Suprapubic skin (tissue), 4 donors: ENCODE measurements at regions not wholly inside any gene's neighbourhood (a gene's known extent, or its start where the extent isn't known, plus 50 kb on each side); places are given as distances from the start of the nearest gene placed in this dataset.

ENCODE experiments used
- DNase-seq, 2 donors: peaks; one replicate each; pipeline ENCODE4 v3.0.0-alpha.2; 2019; ENCODE audit warnings: low spot score in 2 of 2
- H3K27ac ChIP-seq: fragments of 200-600 bp; sonication (generic); one replicate; pipeline ENCODE4 v1.5.1; 2019
- H3K27me3 ChIP-seq: fragments of 200-600 bp; sonication (generic); one replicate; pipeline ENCODE4 v1.5.1; 2019
- H3K36me3 ChIP-seq: fragments of 200-600 bp; sonication (generic); one replicate; pipeline ENCODE4 v1.5.1; 2019
- H3K4me1 ChIP-seq: fragments of 200-600 bp; sonication (generic); one replicate; pipeline ENCODE4 v1.5.1; 2019
- H3K4me3 ChIP-seq: fragments of 200-600 bp; sonication (generic); one replicate; pipeline ENCODE4 v1.5.1; 2019; ENCODE audit warnings: mild to moderate bottlenecking
- H3K9me3 ChIP-seq: fragments of 200-600 bp; sonication (generic); one replicate; pipeline ENCODE4 v1.5.1; 2019
- CTCF ChIP-seq, 2 donors: fragments of 200-600 bp in 1 of 2; fragments of 450-650 bp in 1 of 2; sonication (generic) in 1 of 2; IDR thresholded peaks; one replicate each; pipeline ENCODE4 v1.5.1; 2016 to 2019; ENCODE audit warnings: antibody characterized with exemption in 2 of 2, mild to moderate bottlenecking in 1 of 2, moderate library complexity in 1 of 2
- EP300 ChIP-seq: sonication (generic); formaldehyde crosslinking; IDR thresholded peaks from one replicate; pipeline ENCODE4 v1.6.1; 2017; ENCODE audit warnings: antibody characterized with exemption
- POLR2A ChIP-seq, 2 donors: fragments of 450-650 bp; IDR thresholded peaks; one replicate each; pipeline ENCODE4 v1.6.1; 2017; ENCODE audit warnings: antibody characterized with exemption in 2 of 2, mild to moderate bottlenecking in 2 of 2, moderate library complexity in 2 of 2
- POLR2AphosphoS5 ChIP-seq, 3 donors: sonication (generic); formaldehyde crosslinking; IDR thresholded peaks; one replicate each; pipeline ENCODE4 v1.6.1; 2017; ENCODE audit warnings: antibody characterized with exemption in 3 of 3
- WGBS: methylation state at CpG from one replicate; pipeline ENCODE4 v1.1.5; 2018; 5-methylcytosine and 5-hydroxymethylcytosine counted together

DNA sequence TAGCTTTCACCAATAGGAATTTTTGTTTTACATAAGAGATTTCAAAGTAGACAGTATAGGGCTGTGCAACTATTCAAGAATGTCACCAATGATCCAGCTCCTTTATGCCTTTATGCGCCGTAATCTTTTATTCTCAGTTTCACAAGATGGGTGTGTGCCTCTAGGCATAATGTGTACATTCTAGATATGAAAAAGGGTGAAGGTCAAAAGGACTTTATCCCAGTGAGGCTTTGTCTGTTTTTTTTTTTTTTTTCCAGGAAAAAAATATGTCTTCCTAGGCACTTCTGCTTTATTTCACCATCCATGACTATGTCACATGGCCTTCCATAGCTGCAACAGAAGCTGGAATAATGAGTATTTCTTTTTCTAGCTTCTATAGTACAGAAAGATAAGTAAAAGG is 142.3 kb upstream of the IGF1 start:
- H3K36me3 ChIP-seq: no peaks in the 10 kb centered on the region
- no peaks in the 10 kb centered on the region for H3K9me3 ChIP-seq
- no peak overlapping the region for H3K4me3 ChIP-seq
- no peak overlapping the region for H3K27ac ChIP-seq
- DNase-seq: no peak
- 97% methylated on average over 2 of the region's 2 CpGs for WGBS
- TF ChIP-seq EP300 (no peak), CTCF (IDR thresholded peaks at IDR 0.05) (no peak), POLR2A (IDR thresholded peaks at IDR 0.05) (no peak), POLR2AphosphoS5 (IDR thresholded peaks at IDR 0.05) (no peak)
- no peaks in the 10 kb centered on the region for H3K27me3 ChIP-seq
- H3K4me1 ChIP-seq: no peaks in the 10 kb centered on the region

DNA sequence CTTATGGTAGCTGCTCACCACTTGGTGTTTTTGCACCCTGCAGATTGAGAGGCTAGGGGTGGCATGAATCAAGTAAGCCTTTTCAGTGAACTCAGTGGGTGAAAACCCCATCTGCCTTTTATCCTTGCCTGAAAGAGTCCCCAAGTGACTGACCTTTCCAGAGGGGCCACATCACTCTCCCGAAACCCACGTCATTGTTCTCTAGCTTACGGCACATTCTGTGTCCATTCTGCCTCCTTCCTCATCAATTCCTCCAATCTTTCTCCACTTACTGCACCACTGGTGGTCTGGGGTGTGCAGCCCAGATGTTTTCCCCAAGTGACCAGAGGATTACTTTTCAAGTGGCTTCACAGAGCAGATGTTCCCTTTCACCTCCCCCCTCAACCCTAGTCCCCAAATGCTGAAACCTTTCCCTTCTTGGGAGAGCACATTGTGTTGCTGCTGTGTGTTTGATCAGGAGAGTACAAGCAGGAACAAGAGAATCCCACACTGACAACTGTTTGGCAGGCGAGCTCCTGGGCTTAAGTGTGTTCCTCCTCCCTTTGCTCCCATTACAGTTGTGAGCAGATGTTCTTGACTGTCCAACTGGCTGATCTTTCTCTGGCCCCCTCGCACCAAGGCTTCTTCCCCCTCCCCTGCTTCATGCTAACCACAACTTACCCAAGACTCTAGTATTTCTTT is 138.0 kb upstream of the IGF1 start:
- Histone ChIP-seq H3K27ac (no peak overlapping the region), H3K4me3 (no peak overlapping the region), H3K27me3 (no peaks in the 10 kb centered on the region), H3K9me3 (no peaks in the 10 kb centered on the region), H3K36me3 (no peaks in the 10 kb centered on the region), H3K4me1 (no peaks in the 10 kb centered on the region)
- WGBS: 64% methylated on average over 5 of the region's 5 CpGs
- TF ChIP-seq POLR2AphosphoS5 (IDR thresholded peaks at IDR 0.05) (no peak), CTCF (IDR thresholded peaks at IDR 0.05) (no peak), POLR2A (IDR thresholded peaks at IDR 0.05) (no peak), EP300 (no peak)
- no peak for DNase-seq

DNA sequence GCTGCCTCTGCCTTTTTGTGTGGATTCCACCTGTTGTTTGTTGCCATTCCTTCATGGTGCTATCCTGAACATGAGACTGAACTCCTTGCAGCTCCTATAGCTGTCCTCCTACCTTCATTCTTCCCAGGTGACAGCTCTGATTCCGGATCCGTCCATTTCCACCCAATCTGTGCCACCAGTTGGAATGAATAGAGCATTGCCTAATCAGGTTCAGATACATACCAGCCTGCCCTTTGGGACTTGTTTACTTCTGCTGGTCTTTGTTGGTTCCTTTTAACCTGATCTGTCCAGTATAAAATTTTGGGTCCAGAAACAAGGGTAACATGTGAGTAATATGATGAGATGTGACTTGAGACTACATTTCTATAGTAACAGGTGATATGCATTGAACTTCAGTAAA is 136.3 kb upstream of the IGF1 start:
- Histone ChIP-seq H3K4me3 (no peak overlapping the region), H3K27ac (no peak overlapping the region), H3K36me3 (no peaks in the 10 kb centered on the region), H3K4me1 (no peaks in the 10 kb centered on the region), H3K27me3 (no peaks in the 10 kb centered on the region), H3K9me3 (no peaks in the 10 kb centered on the region)
- no peak for DNase-seq
- TF ChIP-seq EP300: no peak
- TF ChIP-seq POLR2AphosphoS5 (IDR thresholded peaks at IDR 0.05): no peak
- no peak for TF ChIP-seq POLR2A (IDR thresholded peaks at IDR 0.05)
- no peak for TF ChIP-seq CTCF (IDR thresholded peaks at IDR 0.05)
- 77% methylated on average over 2 of the region's 2 CpGs for WGBS

DNA sequence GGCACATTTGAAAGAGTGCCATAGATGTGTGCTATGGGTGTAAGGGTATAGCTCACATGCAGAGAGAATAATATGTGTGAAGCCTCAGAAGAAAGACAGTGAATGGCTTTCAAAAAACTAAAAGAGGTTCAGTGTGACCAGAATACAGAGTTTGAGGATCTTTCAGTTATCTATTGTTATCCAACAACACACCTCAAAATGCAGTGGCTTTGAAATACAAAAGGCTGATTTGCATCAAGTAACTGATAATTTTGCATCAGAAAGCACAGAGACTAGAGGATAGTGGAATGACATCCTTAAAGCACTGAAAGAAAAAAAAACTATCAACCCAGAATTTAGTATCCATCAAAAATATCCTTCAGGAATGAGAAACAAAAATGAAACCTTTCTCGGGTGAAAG is 131.6 kb upstream of the IGF1 start:
- 81% methylated on average over 1 of the region's 1 CpG for WGBS
- Histone ChIP-seq H3K4me3 (no peak overlapping the region), H3K9me3 (no peaks in the 10 kb centered on the region), H3K36me3 (no peaks in the 10 kb centered on the region), H3K4me1 (no peaks in the 10 kb centered on the region), H3K27ac (no peak overlapping the region), H3K27me3 (no peaks in the 10 kb centered on the region)
- no peak for DNase-seq
- TF ChIP-seq POLR2A (IDR thresholded peaks at IDR 0.05) (no peak), CTCF (IDR thresholded peaks at IDR 0.05) (no peak), EP300 (no peak), POLR2AphosphoS5 (IDR thresholded peaks at IDR 0.05) (no peak)

GRCh38 chr12:102609996-102610395 is 129.6 kb upstream of the IGF1 start:
- H3K4me1 ChIP-seq: no peaks in the 10 kb centered on the region
- 83% methylated on average over 1 of the region's 1 CpG for WGBS
- no peaks in the 10 kb centered on the region for H3K27me3 ChIP-seq
- H3K27ac ChIP-seq: no peak overlapping the region
- DNase-seq: no peak
- H3K36me3 ChIP-seq: no peaks in the 10 kb centered on the region
- H3K9me3 ChIP-seq: no peaks in the 10 kb centered on the region
- TF ChIP-seq POLR2AphosphoS5 (IDR thresholded peaks at IDR 0.05) (no peak), EP300 (no peak), CTCF (IDR thresholded peaks at IDR 0.05) (no peak), POLR2A (IDR thresholded peaks at IDR 0.05) (no peak)
- no peak overlapping the region for H3K4me3 ChIP-seq
